Astrocyte of the spinal cord (primary cell): ENCODE measurements at regions not wholly inside any gene's neighbourhood (a gene's known extent, or its start where the extent isn't known, plus 50 kb on each side); places are given as distances from the start of the nearest gene placed in this dataset.

ENCODE experiments used
- DNase-seq: peaks from one replicate; pipeline ENCODE4 v3.0.0; 2011; ENCODE audit warnings: low read depth, low spot score
- H3K4me3 ChIP-seq: 2 replicates; pipeline ENCODE4 v1.5.1; 2011; ENCODE audit warnings: low read depth, mild to moderate bottlenecking, low read length, moderate library complexity
- in situ Hi-C: cut with HindIII; loops from 2 replicates; pipeline ENCODE4 v1.10.0; 2017; ENCODE audit warnings: low sequenced_read_pairs
- TF ChIP-seq, protein P1 (sequence below): IDR thresholded peaks from 2 replicates; pipeline ENCODE4 v1.5.1; 2012; ENCODE audit warnings: low read depth, mild to moderate bottlenecking, low read length, inconsistent platforms

DNA sequence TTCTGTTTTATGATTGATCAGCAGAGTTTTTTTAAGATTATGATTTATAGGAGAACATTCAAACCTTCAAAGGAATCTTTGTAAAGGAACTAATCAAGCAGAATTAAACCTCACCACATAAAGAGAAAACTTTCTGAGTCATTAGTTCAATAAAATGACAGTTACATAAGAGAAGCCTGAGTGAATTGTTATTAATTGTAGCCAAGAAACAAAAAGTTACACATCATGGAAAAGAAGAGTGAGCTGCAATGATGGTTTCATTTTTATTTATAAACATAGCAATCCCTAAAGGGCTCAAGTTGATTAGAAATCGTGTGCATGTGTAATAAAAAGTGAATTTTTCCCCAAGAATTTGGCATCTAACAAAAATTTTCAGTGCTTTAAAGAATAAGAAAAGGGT, 731.4 kb downstream of the LTN1 start:
- H3K4me3 ChIP-seq: no peak overlapping the region
- no peak for DNase-seq
- TF ChIP-seq, protein P1, sequence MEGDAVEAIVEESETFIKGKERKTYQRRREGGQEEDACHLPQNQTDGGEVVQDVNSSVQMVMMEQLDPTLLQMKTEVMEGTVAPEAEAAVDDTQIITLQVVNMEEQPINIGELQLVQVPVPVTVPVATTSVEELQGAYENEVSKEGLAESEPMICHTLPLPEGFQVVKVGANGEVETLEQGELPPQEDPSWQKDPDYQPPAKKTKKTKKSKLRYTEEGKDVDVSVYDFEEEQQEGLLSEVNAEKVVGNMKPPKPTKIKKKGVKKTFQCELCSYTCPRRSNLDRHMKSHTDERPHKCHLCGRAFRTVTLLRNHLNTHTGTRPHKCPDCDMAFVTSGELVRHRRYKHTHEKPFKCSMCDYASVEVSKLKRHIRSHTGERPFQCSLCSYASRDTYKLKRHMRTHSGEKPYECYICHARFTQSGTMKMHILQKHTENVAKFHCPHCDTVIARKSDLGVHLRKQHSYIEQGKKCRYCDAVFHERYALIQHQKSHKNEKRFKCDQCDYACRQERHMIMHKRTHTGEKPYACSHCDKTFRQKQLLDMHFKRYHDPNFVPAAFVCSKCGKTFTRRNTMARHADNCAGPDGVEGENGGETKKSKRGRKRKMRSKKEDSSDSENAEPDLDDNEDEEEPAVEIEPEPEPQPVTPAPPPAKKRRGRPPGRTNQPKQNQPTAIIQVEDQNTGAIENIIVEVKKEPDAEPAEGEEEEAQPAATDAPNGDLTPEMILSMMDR: no peak
- in situ Hi-C loops: no loop called here

DNA sequence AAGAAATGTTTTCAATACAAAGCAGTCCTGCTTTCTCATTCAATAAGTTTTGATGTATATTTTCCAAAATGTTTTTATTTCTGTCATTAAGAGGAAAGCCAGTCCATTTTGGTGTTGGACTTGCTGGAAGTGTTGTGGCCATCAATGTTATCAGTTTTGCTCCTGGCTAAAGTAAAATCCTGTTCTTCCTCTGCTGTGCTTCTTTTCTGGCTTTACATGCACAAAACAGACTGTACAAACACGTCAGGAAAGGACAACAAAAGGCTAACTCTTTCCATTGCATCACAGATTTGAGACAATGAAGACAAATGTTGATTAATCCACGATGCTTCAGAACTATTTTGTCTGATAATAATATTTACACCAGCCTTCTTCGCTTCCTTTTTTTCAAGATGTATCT, 735.4 kb downstream of the LTN1 start:
- in situ Hi-C loops: no loop called here
- H3K4me3 ChIP-seq: no peak overlapping the region
- TF ChIP-seq, protein P1: no peak
- DNase-seq: no peak

- no peak for DNase-seq
- H3K4me3 ChIP-seq: no peak overlapping the region
- in situ Hi-C loops: no loop called here
- TF ChIP-seq, protein P1: no peak
These were observed 735.8 kb downstream of the LTN1 start for GRCh38 chr21:28256837-28257236.

DNA sequence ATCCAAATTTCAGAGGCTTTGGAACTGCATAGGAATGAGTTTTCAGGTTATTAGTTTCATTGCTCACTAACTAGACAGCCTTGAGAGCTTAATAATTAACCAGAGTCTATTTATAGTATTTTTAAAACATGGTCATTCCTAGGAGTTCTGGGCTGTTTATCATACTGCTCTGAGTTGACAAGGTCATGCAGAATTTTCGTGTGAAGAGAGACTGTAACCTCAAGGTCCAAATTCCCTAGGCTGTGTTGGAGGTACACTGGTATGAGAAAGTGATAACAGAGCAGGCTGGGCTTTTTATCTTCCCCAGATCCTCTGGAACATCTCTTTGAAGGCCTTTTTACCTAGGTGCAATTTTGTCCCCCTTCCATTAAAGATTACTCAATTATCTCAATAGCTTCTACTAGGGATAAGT, 736.3 kb downstream of the LTN1 start:
- TF ChIP-seq, protein P1: no peak
- H3K4me3 ChIP-seq: no peak overlapping the region
- no peak for DNase-seq
- in situ Hi-C loops: no loop called here

DNA sequence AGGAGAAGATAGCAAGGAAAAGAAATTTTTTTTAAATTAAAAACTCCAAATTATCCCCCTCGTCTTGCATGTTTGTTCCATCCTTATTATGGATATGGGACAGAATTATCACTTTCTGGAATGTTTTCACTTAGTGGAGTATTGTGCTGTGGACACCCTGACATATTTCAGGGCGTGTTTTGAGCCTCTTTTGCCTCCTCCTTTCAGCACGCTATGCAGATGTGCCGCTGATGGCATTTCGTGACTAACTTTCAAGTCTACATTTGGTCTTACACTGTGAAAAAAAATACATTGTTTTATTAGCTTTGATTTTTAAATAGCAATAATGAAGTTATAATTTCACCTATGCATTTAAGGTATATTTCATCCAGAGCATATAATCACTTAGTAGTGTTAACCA, 738.7 kb downstream of the LTN1 start:
- TF ChIP-seq, protein P1: no peak
- DNase-seq: no peak
- in situ Hi-C loops: no loop called here
- no peak overlapping the region for H3K4me3 ChIP-seq

DNA sequence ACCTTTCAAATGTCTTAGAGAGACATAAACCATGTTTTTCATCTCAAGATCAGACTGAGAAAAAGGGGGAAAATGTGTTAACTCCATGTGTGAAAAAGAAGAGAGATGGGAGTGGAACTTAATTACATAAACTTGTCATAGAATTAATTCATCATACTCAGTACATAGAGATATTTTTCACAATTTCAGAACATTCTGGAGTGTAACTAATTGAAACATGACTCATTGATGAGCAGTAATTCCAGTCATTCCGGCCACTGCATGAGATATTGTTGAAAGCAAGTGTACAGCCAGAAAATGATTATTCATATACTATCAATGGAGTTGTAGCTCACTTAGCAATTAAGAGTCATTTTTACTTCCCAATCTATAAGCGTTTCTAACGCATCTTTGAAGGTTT, 739.3 kb downstream of the LTN1 start:
- DNase-seq: peak; percentile 52
- TF ChIP-seq, protein P1: no peak
- in situ Hi-C loops: no loop called here
- no peak overlapping the region for H3K4me3 ChIP-seq

DNA sequence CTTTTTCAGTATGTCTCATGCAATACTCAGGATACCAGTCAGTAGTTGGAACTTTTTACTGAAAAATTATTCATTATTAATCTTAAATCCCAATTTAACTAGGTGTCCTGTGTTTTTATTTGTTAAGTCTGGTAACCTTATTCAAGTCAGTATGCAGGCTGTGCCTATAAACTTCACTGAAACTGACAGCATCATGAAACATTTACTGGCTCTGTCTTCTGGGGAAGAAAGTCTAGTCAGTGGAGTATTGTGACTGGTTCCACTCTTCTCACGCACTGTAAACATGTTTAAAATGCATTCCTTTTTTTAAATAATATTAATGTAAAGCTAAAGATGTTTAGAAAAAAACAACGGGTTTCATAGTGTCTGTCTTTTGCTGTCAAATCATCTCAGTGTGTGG, 739.7 kb downstream of the LTN1 start:
- TF ChIP-seq, protein P1: no peak
- no peak overlapping the region for H3K4me3 ChIP-seq
- no peak for DNase-seq
- in situ Hi-C loops: no loop called here
